ENCODE measurements at regions not wholly inside any gene's neighbourhood (a gene's known extent, or its start where the extent isn't known, plus 50 kb on each side); places are given as distances from the start of the nearest gene placed in this dataset.

DNA sequence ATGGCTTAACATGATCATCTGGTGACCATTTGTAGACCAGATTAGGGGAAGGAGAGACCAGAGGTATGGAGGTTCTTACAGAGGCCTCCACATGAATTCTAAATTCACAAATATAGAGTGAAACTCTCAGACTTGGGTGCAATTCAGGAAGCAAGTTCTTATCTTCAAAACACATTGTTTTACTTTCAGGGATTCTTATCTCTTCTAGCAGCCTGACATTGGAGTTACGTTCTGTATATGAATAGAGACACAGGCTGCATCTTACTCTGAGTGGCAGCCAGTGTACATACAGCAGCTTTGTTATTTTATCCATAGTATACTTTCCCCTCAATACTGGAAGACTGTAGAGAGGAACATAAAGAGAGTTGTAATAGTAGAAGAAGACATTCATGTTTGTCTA lies 1331.7 kb upstream of the WWC1 start:
- TF ChIP-seq, protein P1, sequence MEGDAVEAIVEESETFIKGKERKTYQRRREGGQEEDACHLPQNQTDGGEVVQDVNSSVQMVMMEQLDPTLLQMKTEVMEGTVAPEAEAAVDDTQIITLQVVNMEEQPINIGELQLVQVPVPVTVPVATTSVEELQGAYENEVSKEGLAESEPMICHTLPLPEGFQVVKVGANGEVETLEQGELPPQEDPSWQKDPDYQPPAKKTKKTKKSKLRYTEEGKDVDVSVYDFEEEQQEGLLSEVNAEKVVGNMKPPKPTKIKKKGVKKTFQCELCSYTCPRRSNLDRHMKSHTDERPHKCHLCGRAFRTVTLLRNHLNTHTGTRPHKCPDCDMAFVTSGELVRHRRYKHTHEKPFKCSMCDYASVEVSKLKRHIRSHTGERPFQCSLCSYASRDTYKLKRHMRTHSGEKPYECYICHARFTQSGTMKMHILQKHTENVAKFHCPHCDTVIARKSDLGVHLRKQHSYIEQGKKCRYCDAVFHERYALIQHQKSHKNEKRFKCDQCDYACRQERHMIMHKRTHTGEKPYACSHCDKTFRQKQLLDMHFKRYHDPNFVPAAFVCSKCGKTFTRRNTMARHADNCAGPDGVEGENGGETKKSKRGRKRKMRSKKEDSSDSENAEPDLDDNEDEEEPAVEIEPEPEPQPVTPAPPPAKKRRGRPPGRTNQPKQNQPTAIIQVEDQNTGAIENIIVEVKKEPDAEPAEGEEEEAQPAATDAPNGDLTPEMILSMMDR (IDR thresholded peaks at IDR 0.05; ENCODE audit: poor library complexity, severe bottlenecking) = no peak
- TF ChIP-seq, protein P2, sequence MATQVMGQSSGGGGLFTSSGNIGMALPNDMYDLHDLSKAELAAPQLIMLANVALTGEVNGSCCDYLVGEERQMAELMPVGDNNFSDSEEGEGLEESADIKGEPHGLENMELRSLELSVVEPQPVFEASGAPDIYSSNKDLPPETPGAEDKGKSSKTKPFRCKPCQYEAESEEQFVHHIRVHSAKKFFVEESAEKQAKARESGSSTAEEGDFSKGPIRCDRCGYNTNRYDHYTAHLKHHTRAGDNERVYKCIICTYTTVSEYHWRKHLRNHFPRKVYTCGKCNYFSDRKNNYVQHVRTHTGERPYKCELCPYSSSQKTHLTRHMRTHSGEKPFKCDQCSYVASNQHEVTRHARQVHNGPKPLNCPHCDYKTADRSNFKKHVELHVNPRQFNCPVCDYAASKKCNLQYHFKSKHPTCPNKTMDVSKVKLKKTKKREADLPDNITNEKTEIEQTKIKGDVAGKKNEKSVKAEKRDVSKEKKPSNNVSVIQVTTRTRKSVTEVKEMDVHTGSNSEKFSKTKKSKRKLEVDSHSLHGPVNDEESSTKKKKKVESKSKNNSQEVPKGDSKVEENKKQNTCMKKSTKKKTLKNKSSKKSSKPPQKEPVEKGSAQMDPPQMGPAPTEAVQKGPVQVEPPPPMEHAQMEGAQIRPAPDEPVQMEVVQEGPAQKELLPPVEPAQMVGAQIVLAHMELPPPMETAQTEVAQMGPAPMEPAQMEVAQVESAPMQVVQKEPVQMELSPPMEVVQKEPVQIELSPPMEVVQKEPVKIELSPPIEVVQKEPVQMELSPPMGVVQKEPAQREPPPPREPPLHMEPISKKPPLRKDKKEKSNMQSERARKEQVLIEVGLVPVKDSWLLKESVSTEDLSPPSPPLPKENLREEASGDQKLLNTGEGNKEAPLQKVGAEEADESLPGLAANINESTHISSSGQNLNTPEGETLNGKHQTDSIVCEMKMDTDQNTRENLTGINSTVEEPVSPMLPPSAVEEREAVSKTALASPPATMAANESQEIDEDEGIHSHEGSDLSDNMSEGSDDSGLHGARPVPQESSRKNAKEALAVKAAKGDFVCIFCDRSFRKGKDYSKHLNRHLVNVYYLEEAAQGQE (IDR thresholded peaks at IDR 0.05; ENCODE audit: borderline replicate concordance) = no peak
- TF ChIP-seq POLR2AphosphoS5 (IDR thresholded peaks at IDR 0.05) = no peak
- no peak for TF ChIP-seq EP300 (conservative IDR thresholded peaks at IDR 0.05; ENCODE audit: poor library complexity, severe bottlenecking)
- no peak for TF ChIP-seq EZH2 (IDR thresholded peaks at IDR 0.05; ENCODE audit: borderline replicate concordance, insufficient read depth, low read length, poor library complexity, severe bottlenecking)
